ENCODE measurements at regions not wholly inside any gene's neighbourhood (a gene's known extent, or its start where the extent isn't known, plus 50 kb on each side); places are given as distances from the start of the nearest gene placed in this dataset.
"Not testable (repeated sequence)": the region's sequence is repeated elsewhere in the genome, so short reads cannot be mapped to it uniquely, and the experiment has no call there.

DNA sequence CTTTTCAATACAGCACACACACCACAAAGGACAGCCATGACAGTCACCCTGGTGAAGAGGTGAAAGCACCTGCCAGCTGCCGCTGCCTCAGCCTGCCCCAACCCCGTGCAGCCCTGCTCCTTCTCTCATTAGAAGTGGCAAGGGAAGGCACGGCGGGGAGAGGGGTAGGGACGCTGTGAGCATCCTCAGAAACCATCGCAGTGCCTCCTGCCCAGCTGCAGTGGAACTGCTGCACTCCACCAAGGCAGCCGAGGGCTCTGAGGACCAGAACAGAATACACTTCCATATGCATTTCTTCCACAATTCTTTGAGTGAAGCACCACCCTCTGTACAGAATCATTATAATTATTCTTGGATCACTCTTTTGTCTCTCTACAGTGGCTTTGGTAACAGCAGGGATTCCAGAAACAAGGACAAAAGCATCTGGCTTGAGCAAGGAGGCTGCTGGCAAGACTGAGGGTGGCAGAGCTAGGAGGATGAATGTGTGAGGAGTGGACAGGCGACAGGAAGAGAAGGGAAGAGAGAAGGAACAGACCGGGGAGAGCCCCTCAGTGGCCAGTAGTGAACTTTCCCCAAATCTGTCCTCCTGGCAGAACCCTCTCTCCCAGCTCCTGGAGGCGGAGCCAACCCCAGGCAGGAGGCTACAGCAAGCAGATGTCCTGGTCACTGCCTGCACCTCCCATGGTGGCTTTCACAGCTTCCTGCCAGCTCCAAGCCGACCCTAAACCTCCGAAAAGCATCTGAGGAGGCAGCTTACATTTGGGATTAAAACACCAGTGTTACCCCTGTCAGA lies 73.2 kb downstream of the MTNR1A start:
- no peak for DNase-seq (ENCODE audit: low read depth)

DNA sequence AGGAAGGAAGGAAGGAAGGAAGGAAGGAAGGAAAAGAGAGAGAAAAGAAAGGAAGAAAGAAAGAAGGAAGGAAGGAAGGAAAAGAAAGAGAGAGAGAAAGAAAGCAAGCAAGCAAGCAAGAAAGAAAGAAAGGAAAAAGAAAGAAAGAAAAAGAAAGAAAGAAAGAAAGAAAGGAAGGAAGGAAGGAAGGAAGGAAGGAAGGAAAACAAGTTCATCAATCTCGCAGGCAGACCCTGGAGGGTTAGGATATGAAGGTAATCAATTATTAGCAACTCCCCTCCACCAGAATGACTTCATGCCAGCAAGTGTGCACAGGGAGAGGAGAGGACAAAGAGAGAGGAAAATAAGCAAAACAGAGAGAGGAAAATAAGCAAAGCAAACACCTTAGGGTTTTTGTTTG lies 80.2 kb downstream of the MTNR1A start:
- DNase-seq (ENCODE audit: low read depth), result no peak

DNA sequence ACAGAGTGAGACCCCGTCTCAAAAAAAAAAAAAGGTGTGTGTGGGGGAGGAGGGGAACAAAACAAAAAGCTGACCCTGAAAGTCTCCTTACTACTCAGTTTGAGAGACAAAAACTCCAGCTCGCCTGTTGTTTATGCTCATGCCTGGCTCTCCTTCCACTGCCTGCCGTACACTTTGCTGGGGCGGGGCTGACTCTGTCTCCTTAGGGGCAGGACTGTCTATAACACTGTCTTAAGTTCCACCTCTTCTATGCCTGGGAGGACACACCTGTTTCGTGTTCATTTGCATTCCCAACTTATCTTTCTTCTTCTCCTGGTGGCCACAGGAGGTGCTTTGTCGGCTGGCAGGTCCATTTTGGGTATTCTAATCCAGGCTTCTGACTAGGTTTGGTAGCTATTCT lies 81.4 kb downstream of the MTNR1A start:
- no peak for DNase-seq (ENCODE audit: low read depth)

DNA sequence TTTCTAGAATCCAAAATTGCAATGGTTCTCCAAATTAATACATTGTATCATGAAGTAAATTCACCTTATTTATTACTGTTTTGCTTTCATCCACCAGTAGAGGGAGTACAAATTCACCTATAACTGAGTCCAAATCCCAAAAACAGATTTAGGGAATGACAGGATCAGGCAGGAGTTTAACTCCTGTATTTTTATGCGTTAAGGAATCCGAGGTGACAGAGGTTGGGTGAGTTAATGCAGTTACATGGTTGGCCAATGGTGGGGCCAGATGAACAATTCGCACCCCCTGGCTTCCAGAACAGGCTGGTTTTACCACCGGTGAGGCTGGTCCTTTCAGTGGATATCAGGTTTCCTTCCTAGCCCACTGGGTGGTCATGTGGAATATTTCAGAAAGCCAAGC lies 82.4 kb downstream of the MTNR1A start:
- no peak for DNase-seq (ENCODE audit: low read depth)

DNA sequence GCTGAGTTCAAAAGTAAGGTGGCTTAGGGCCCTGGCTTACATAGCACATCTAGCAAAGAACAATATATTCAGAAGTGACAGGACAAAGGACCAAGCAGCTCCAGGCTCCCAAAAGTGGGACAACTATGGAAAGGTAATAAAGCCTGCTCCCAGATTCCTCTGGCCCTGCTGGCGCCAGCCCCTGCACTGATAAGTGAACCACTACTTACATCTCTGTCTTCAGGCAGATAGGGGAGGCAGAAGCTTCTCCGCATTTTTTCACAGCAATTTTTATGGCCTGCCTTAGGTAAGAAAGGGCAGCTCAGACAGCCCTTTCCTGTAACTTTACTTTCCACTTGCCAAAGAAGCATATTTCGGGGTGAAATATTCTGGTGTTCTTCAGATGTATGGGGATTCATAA lies 83.9 kb downstream of the MTNR1A start:
- DNase-seq (ENCODE audit: low read depth), result no peak

DNA sequence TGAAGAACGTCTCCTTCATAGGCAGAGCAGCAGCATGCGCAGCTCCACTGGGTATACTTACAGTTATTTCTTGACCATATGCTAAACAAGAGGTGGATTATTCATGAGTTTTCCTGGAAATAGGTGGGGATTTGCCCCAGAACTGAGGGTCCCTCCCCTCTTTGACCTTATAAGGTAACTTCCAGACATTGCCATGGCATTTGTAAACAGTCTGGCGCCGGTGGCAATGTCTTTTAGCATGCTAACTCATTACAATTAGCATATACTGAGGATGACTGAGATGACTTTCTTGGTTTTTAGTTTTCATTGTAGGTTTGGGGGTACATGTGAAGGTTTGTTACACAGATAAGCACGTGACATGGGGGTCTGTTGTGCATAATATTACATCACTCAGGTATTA lies 97.3 kb downstream of the MTNR1A start:
- no peak for DNase-seq (ENCODE audit: low read depth)

DNA sequence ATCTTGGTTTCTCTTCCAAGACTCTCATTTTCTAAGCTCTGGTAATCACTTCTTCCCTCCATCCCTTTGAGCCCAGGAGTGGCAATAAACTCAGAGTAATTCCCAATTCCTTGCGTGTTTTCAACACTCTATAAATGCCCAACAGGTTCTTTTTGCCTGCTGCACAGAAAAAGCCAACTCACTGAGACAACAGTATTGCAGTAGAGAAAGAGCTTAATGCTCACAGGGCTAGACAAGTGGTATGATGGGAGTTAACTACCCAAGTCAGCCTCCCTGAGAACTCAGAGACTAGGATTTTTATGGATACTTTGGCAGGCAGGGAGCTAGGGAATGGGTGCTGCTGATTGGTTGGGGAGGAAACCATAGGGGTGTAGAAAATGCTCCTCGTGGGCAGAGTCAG lies 103.4 kb downstream of the MTNR1A start:
- no peak for DNase-seq (ENCODE audit: low read depth)

DNA sequence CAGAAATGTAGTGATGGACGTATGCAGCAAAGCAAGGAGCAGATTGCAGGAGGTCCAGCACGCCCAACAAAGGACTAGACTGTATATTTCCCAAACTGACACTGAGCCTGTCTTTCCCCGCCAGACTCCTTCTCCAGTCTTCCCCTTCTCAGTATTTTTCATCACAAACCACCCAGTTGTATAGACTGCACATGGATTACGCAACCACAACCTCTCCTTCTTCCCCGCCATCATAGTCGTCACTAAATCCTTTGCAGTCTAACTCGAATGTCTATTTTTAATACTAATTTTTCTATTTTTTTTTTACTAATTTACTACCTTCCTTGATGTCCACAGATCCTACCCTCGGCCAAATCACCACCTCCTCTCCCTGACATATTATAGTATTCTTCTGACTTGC lies 105.4 kb downstream of the MTNR1A start:
- no peak for DNase-seq (ENCODE audit: low read depth)

DNA sequence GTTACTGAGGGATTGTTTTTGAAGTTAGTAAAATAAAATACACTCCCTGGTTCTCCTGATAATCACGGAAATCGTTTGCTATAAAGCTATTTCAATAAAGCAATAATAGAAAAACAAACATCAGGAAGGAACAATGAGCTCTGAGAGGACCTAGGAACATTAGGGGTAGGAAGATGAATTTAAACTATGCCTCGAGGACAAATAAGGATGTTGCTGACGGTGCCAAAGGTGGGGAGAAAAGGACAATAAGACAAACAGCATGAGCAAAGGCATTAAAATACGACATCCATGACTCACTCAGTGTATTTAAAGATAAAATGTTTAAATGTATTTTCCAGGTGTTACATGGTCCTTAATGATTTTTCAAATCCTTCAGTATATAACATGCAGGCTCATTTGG lies 110.3 kb downstream of the MTNR1A start:
- DNase-seq (ENCODE audit: low read depth), result no peak

DNA sequence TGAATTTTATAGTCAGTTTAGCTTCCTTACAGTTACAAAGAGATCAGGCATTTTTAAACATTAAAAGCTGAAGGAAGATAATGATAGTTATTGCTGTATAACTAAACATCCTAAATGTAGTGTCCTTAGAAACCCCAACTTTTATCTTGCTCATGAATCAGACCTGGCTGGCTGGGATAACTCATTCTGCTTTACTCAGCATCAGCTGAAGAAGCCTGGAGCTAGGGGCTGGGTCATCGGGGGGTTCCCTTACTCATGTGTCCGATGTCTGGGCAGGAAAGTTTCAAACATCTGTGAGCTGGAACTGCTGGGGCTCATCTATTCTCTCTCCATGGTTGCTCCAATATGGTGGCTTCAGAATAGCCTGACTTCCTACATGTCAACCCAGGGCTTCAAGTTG lies 113.9 kb downstream of the MTNR1A start:
- no peak for DNase-seq (ENCODE audit: low read depth)

DNA sequence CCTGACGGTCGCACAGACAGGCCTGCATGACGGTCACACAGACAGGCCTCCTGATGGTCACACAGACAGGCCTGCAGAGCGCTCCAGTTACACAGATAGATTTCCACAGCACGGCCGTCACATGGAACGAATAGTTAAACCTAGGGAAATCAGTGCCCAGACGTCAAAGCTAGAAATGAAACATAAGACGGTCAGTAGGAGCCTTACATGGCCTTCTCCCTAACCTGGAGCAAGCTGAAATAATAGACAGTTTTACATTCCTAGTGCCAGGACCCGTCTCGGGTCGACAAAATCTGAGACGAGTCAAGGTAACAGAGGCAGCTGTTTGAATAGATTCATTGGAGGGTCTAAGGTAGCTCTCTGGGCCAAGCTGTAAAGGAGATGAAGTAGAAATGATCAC lies 126.9 kb downstream of the MTNR1A start:
- DNase-seq (ENCODE audit: low read depth), result no peak

DNA sequence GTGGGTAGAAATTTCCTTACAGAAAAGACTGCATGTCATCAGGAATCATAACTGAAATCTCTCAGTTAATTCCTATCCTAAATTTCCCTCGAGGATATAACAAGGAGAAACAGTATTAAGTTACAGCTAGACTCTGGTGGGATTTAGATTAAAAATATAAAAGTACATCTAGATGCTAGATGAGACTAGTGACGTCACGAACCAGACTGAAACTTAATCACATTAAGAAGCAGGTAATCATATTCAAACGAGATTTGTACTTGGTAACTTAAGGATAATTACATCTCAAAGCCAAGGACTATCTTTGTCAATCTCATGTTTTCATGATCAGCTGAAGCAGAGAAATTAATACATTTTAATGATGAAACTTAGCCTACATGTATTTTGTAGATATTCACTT lies 130.6 kb downstream of the MTNR1A start:
- no peak for DNase-seq (ENCODE audit: low read depth)

DNA sequence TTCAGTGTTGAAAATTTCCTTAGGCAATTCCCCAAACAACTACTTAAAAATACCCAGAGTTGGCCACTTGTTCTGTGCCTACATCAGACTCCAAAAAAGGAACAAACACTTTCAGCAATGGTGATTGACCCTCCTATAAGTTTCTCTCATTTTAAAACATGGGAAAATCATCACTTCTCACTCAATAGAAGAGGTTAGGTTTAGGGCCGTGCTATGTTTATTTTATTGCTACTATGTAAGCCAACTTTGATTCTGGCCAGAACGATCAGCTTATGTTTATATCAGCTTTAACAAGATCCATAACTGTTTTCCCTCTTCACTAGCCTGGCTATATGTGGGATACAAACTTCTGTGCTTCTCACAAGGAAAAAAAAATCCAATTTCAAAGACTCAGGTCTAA lies 133.1 kb downstream of the MTNR1A start:
- DNase-seq (ENCODE audit: low read depth), result no peak

DNA sequence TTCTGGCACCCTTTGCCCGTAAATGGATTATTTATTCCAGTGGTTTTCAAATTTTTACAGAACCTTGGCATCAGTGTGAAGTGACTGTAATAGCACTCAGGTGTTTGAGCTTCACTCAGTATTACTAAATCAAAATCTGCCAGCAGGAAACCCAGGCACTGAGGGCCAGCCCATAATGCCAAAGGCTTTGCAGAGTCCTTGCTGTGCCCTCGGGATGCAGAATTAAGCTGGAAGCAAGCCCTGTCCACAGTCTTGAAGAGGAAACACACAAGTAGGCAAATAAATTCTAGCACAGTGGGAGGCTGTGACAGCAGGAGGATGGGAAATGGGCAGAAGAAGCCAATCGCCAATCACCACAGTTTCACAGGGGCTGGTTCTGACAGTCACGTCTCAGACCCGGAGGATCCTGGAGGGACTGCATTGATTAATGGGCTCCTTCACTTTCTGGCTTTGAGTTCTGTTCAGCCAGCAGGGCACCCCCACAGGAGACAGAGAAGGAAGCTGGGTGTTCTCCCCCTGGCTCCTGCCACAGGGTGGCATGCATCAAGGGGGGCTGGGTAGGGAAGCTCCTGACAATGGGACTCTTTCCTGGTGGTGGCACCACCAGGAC lies 138.8 kb downstream of the MTNR1A start:
- no peak for DNase-seq (ENCODE audit: low read depth)

DNA sequence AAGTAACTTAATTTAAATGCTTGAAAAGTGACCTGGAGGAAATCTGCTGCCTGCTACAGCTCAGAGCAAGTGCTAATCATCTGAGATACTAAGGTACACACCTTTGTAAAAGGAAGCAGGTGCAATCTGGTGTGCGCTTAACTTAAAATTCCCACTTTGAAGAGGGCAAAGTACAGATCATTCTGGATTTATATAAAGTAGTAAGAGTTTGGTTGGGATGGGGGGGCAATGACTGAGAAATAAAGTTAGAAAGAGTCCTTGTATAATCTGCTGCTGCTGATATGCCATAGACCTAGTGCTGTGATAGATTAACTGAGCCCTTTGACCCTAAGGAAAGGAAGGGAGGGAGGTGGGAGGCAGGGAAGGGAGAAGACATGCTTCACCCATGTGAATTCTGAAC lies 141.0 kb downstream of the MTNR1A start:
- no peak for DNase-seq (ENCODE audit: low read depth)

DNA sequence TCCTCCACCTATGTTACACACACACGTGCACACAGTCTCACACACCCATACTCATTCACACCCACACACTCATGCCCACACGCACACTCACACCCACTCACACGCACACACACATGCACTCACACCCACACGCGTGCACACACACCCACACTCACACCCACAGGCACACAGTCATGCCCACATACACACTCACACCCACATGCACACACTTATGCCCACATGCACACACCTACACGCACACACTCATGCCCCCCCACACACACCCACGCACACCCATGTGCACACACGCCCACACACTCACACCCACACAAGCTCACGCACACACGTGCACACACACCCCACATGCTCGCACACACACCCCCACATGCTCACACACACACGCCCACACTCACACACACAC lies 140.0 kb downstream of the F11 start:
- DNase-seq (ENCODE audit: low read depth), result no peak

DNA sequence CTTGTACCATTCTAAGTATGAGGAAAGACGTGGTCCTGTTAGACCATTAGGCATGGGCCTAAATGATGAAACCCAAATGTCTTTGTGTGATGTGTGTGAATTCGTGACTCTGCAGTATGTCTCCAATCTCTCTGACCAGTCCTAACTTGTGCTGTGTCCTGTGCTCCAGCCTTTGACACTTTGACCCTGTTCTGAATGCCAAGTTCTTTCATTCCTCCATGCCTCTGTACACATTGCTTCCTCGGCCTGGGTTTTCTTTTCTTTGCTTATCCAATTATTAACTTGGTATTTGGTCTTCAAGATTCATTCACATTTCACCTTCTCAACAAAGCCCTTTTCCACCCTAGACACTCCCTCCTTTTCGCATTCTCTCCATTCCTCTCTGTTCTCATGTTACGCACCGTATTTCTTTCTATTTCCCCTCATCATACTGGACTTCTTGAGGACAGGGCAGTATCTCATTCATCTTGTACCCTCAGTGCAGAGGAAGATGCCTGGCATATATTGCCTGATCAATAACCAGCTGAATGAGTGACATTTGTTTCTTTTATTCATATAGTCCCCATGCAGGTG lies 138.7 kb downstream of the F11 start:
- no peak for DNase-seq (ENCODE audit: low read depth)

DNA sequence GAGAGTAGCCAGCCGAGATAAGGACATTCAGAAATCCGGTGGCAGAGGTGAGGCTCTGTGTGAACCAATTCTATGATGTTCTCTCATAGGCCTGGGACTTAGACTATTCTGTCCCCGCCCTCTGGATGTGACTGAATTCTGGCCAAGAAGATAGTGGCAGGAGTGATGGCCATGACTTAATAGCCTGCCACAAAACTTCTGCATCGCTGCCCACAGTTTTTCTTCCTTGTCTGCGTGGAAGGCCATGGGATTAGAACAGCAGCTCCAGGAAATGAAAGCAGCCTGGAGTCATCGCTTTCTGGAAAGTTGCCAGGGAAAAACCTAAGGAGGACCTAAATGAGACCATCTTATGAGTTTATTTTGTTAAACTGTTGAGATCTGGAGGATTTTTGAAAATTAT lies 134.7 kb downstream of the F11 start:
- DNase-seq (ENCODE audit: low read depth), result peak; percentile 11

DNA sequence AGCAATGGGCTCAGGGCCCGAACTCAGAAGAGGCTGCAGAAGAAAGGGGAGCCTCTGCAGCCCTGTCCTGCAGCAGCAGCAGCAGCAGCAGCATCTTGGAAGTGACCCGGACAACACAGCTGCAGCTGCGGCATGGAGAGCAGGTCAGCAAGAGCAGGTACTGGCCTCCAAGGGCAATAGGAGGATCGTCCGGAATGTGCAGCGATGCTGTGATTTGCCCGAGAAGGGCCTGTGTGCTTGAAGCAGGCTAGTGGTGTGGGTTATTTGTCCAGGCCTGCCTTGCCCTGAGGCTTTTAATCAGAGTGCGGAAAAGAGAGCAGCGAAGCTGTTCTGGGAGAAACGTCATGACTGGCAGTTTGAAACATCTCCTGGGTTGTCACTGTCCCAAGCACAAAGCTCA lies 126.0 kb downstream of the F11 start:
- no peak for DNase-seq (ENCODE audit: low read depth)

DNA sequence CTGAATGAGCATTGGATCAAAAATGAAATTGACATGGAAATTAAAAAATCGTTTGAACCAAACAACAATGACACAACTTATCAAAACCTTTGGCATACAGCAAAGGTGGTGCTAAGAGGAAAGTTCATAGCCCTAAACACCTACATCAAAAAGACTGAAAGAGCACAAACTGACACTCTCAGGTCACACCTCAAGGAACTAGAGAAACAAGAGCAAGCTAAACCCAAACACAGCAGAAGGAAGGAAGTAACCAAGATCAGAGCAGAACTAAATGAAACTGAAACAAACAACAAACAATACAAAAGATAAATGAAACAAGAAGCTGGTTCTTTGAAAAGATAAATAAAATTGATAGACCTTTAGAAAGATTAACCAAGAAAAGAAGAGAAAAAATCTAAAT lies 118.3 kb downstream of the F11 start:
- DNase-seq (ENCODE audit: low read depth), result not testable (repeated sequence)

DNA sequence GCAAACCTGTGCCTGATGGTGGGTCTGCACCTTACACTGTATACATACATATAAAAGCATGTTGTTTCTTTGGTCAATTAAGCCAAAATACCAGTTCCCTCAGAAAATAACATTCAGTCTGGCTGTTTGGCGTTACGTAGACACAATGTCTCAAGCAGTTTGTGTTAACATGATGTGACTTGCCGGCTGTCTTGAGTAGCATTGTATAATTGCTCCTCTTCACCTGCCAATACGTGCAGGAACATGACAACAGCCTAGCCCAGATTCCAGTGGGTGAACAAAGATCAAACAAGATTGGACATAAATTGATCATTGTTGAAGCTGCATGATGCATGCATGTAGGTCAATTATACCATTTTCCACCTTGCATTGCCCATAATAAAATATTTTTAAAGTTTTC lies 102.3 kb downstream of the F11 start:
- DNase-seq (ENCODE audit: low read depth), result no peak

DNA sequence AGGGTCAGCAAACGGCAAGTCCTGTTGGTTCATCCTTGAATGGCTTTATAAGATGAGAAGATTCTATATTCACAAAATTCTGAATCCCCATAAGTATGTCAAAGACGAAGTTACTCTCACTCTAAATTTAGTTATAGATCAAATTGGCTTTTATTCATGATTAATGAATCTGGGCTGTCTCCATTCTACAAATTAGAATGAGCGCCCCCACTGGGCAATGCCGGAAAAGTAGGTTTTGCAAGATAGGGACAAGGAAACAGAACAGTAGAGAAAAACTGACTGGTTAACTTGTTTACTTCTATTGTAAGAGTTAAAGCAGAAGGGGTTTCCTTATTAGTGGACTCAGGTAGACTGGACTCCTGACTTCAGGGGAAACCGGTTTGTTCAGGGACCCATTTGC lies 100.3 kb downstream of the F11 start:
- DNase-seq (ENCODE audit: low read depth), result no peak

DNA sequence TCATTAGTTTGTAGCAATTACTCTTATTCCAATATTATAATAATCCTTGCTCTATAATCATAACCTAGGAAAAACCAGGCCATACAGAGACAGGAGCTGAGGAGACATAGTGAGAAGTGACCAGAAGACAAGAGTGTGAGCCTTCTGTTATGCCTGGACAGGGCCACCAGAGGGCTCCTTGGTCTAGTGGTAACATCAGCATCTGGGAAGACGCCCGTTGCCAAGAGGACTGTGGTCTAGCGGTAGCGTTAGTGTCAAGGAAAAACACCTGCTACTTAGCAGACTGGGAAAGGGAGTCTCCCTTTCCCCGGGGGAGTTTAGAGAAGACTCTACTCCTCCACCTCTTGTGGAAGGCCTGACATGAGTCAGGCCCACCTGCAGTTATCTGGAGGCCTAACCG lies 97.0 kb downstream of the F11 start:
- not testable (repeated sequence) for DNase-seq (ENCODE audit: low read depth)

DNA sequence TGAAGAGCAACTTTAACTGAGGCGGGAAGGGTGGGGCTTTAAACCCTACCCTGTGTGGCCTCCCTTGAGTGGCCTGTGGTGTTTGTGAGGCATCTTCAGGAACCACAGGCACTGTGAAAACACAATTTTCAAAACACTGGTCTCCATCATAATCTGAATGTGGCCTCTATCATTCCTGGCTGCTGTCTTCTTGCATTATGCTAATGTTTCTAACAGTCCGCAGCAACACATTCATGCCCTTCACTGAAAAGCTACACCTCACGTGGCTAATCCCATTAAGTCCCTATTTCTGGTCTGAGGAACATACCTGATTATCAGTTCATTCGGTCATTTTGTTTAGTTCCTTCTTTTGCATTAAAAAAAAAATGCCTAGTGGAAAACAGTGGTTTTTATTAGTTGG lies 94.6 kb downstream of the F11 start:
- no peak for DNase-seq (ENCODE audit: low read depth)

All from non-pigmented ciliary epithelial cell (primary cell).